HCT116 (cell line): ENCODE measurements at regions not wholly inside any gene's neighbourhood (a gene's known extent, or its start where the extent isn't known, plus 50 kb on each side); places are given as distances from the start of the nearest gene placed in this dataset.

Source experiments
- ATAC-seq: fragments of 200-7000 bp; cut with Tn5 transposase; 2 replicates; pipeline ENCODE4 v1.9.1; 2020; ENCODE audit warnings: mild to moderate bottlenecking, moderate library complexity
- BruUV-seq: library from RNA; stranded (reverse); fragments of 400-500 nt; replicated peaks from 2 replicates; lab custom pipeline; 2021; lab: Mats Ljungman, UMichigan
- CTCF ChIA-PET: fragments of 300-600 bp; sonication (Branson Sonifier 250); formaldehyde crosslinking; loops from one replicate; lab custom pipeline; 2021; ENCODE audit warnings: antibody characterized with exemption; lab: Charles Lee
- POLR2A ChIA-PET: fragments of 300-600, 350-600 bp; sonication (Branson Sonifier 250); formaldehyde crosslinking; loops from one replicate; lab custom pipeline; 2021; ENCODE audit warnings: antibody characterized with exemption; lab: Charles Lee
- RAD21 ChIA-PET, 2 experiments: fragments of 300-600 bp; sonication (Branson Sonifier 250); formaldehyde crosslinking; loops; one replicate each; lab custom pipeline; 2023; ENCODE audit warnings: low total read pairs in 2 of 2; ENCODE audit not compliant: uncharacterized antibody in 2 of 2, unreplicated experiment in 2 of 2, low non-redundant PET in 1 of 2; lab: Charles Lee
- DNase-seq: peaks from one replicate; pipeline ENCODE4 v3.0.0-alpha.2; 2010; ENCODE audit warnings: low read depth, low spot score
- H2AFZ ChIP-seq: fragments of 200-600 bp; shearing (Covaris generic), sonication (generic); 2 replicates; pipeline ENCODE4 v1.6.1; 2017; ENCODE audit warnings: low read depth, mixed run types, mixed read lengths, antibody characterized with exemption, low read length; ENCODE audit not compliant: poor library complexity, severe bottlenecking
- H3K27ac ChIP-seq: 2 replicates; pipeline ENCODE4 v1.5.1; 2012; ENCODE audit warnings: low read depth, low read length
- H3K27me3 ChIP-seq: fragments of 200-600 bp; sonication (generic); 2 replicates; pipeline ENCODE4 v1.6.1; 2016; ENCODE audit warnings: mixed run types, low read length, mixed read lengths; ENCODE audit not compliant: insufficient read depth
- H3K36me3 ChIP-seq, 2 experiments: fragments of 200-500 bp in 1 of 2; fragments of 200-600 bp in 1 of 2; sonication (Bioruptor generic) in 1 of 2; sonication (generic) in 1 of 2; 2 replicates each; pipeline versions ENCODE4 v1.5.1 to v1.6.1; 2014 to 2016; ENCODE audit warnings: low read length in 2 of 2, inconsistent platforms in 1 of 2, mixed read lengths in 1 of 2, mixed run types in 1 of 2; ENCODE audit not compliant: insufficient read depth in 2 of 2, control insufficient read depth in 1 of 2
- H3K4me1 ChIP-seq, 2 experiments: fragments of 200-600 bp in 1 of 2; sonication (generic) in 1 of 2; 2 replicates each; pipeline versions ENCODE4 v1.5.1 to v1.6.1; 2012 to 2017; ENCODE audit warnings: low read length in 2 of 2, inconsistent platforms in 1 of 2, mild to moderate bottlenecking in 1 of 2, mixed read lengths in 1 of 2, mixed run types in 1 of 2, moderate library complexity in 1 of 2; ENCODE audit not compliant: insufficient read depth in 2 of 2, control insufficient read depth in 1 of 2
- H3K4me2 ChIP-seq: fragments of 200-600 bp; sonication (generic); 2 replicates; pipeline ENCODE4 v1.6.1; 2017; ENCODE audit warnings: mixed run types, low read length, mixed read lengths
- H3K4me3 ChIP-seq, 2 experiments: fragments of 200-600 bp in 1 of 2; sonication (generic) in 1 of 2; replicated peaks in 1 of 2; 2 replicates each; pipeline ENCODE4 v1.5.1; 2011 to 2016; ENCODE audit warnings: low read length in 2 of 2, control low read depth in 1 of 2, low read depth in 1 of 2, mild to moderate bottlenecking in 1 of 2, mixed read lengths in 1 of 2, mixed run types in 1 of 2
- H3K79me2 ChIP-seq: fragments of 200-600 bp; sonication (generic); 2 replicates; pipeline ENCODE4 v1.6.1; 2017; ENCODE audit warnings: mild to moderate bottlenecking, mixed run types, low read length, moderate library complexity, mixed read lengths; ENCODE audit not compliant: insufficient read depth
- H3K9ac ChIP-seq: fragments of 200-600 bp; sonication (generic); 2 replicates; pipeline ENCODE4 v1.6.1; 2016; ENCODE audit warnings: low read length, mixed read lengths
- H3K9me2 ChIP-seq: fragments of 200-600 bp; sonication (generic), shearing (Covaris generic); 2 replicates; pipeline ENCODE4 v1.6.1; 2017; ENCODE audit warnings: mixed run types, mild to moderate bottlenecking, moderate library complexity; ENCODE audit not compliant: insufficient read depth
- H3K9me3 ChIP-seq, 2 experiments: fragments of 200-500 bp in 1 of 2; fragments of 200-600 bp in 1 of 2; sonication (Bioruptor generic) in 1 of 2; sonication (generic) in 1 of 2; 2 replicates each; pipeline ENCODE4 v1.6.1; 2014 to 2017; ENCODE audit warnings: low read length in 2 of 2, mixed read lengths in 2 of 2, inconsistent platforms in 1 of 2, low read depth in 1 of 2, mild to moderate bottlenecking in 1 of 2, mixed run types in 1 of 2, moderate library complexity in 1 of 2; ENCODE audit not compliant: control insufficient read depth in 1 of 2, insufficient read depth in 1 of 2
- H4K20me1 ChIP-seq: fragments of 200-600 bp; sonication (generic), shearing (Covaris generic); 2 replicates; pipeline ENCODE4 v1.6.1; 2017; ENCODE audit warnings: mixed run types, mild to moderate bottlenecking, moderate library complexity; ENCODE audit not compliant: insufficient read depth
- CBX3 ChIP-seq: IDR thresholded peaks from 2 replicates; pipeline ENCODE4 v1.6.1; 2012; ENCODE audit warnings: low read depth
- CEBPB ChIP-seq: IDR thresholded peaks from 2 replicates; pipeline ENCODE4 v1.6.1; 2012; ENCODE audit warnings: low read depth
- CTCF ChIP-seq, 3 experiments: fragments of 200-600 bp in 1 of 3; sonication (generic) in 1 of 3; IDR thresholded peaks in 2 of 3; conservative IDR thresholded peaks in 1 of 3; 2 replicates each; pipeline ENCODE4 v1.5.1; 2012 to 2017; ENCODE audit warnings: low read depth in 2 of 3, low read length in 2 of 3, antibody characterized with exemption in 1 of 3, borderline replicate concordance in 1 of 3, control low read depth in 1 of 3, mild to moderate bottlenecking in 1 of 3, mixed read lengths in 1 of 3, mixed run types in 1 of 3, moderate library complexity in 1 of 3; ENCODE audit not compliant: insufficient read depth in 1 of 3
- EZH2 ChIP-seq: fragments of 200-600 bp; sonication (generic); IDR thresholded peaks from 2 replicates; pipeline ENCODE4 v1.6.1; 2017; ENCODE audit warnings: antibody characterized with exemption, mixed run types
- EZH2phosphoT487 ChIP-seq: fragments of 200-600 bp; IDR thresholded peaks from 2 replicates; pipeline ENCODE4 v1.6.1; 2018; ENCODE audit warnings: antibody characterized with exemption, borderline replicate concordance
- MAX ChIP-seq: IDR thresholded peaks from 2 replicates; pipeline ENCODE4 v1.6.1; 2012
- POLR2A ChIP-seq: IDR thresholded peaks from 2 replicates; pipeline ENCODE4 v1.7.0; 2011; ENCODE audit warnings: borderline replicate concordance; ENCODE audit not compliant: insufficient read depth, insufficient read length; ENCODE audit errors: extremely low read depth
- POLR2AphosphoS5 ChIP-seq: IDR thresholded peaks from 2 replicates; pipeline ENCODE4 v1.6.1; 2011; ENCODE audit warnings: mild to moderate bottlenecking, low read depth, low read length, moderate library complexity
- RAD21 ChIP-seq: IDR thresholded peaks from 2 replicates; pipeline ENCODE4 v1.6.1; 2012; ENCODE audit warnings: low read depth, mild to moderate bottlenecking
- SIN3A ChIP-seq: IDR thresholded peaks from 2 replicates; pipeline ENCODE4 v1.6.1; 2012; ENCODE audit warnings: low read depth
- SRF ChIP-seq: IDR thresholded peaks from 2 replicates; pipeline ENCODE4 v1.6.1; 2012; ENCODE audit warnings: low read depth
- TCF7L2 ChIP-seq: IDR thresholded peaks from 2 replicates; pipeline ENCODE4 v1.7.0; 2011; ENCODE audit warnings: borderline replicate concordance, inconsistent platforms; ENCODE audit not compliant: insufficient read depth, insufficient read length; ENCODE audit errors: extremely low read depth
- ZBTB33 ChIP-seq: IDR thresholded peaks from 2 replicates; pipeline ENCODE4 v1.6.1; 2011; ENCODE audit warnings: mild to moderate bottlenecking, low read length, moderate library complexity; ENCODE audit not compliant: insufficient replicate concordance; ENCODE audit errors: extremely low read depth
- intact Hi-C: fragments of 100-400 bp; cut with micrococcal nuclease; formaldehyde crosslinking; loops from 2 replicates; pipeline ENCODE4 v1.10.0; 2022

- no TSS peak for BruUV-seq
Observed at GRCh38 chr1:99525331-99525730, 120.6 kb upstream of the PALMD start.

More at GRCh38 chr1:99525331-99525730, 120.6 kb upstream of the PALMD start:
- Histone ChIP-seq H3K9me2 (no peaks in the 10 kb centered on the region), H3K4me1 (no peaks in the 10 kb centered on the region), H3K4me3 (no peak overlapping the region), H3K27ac (no peak overlapping the region), H2AFZ (no peak overlapping the region), H3K9me3 (no peaks in the 10 kb centered on the region), H3K36me3 (no peaks in the 10 kb centered on the region), H4K20me1 (no peaks in the 10 kb centered on the region), H3K9ac (no peak overlapping the region), H3K79me2 (no peaks in the 10 kb centered on the region), H3K4me2 (no peak overlapping the region), H3K27me3 (no peaks in the 10 kb centered on the region)
- no peak for TF ChIP-seq POLR2A
- no peak for TF ChIP-seq SIN3A
- TF ChIP-seq POLR2AphosphoS5, result no peak
- no peak for TF ChIP-seq CTCF (IDR thresholded peaks at IDR 0.05 in 2 of 3, conservative IDR thresholded peaks at IDR 0.05 in 1 of 3; ENCODE audit: borderline replicate concordance in 1 of 3, insufficient read depth in 1 of 3, low read depth in 2 of 3, low read length in 2 of 3)
- TF ChIP-seq SRF, result no peak
- TF ChIP-seq EZH2phosphoT487, result no peak
- TF ChIP-seq CEBPB, result no peak
- TF ChIP-seq EZH2, result no peak
- no peak for TF ChIP-seq RAD21
- TF ChIP-seq TCF7L2, result no peak
- TF ChIP-seq ZBTB33, result no peak
- TF ChIP-seq CBX3, result no peak
- no peak for TF ChIP-seq MAX
- ATAC-seq (no peak), DNase-seq (no peak)
- ChIA-PET RAD21 (no interaction called here), CTCF (interaction anchor here (1.0 to 1.1 kb wide), 2 partner anchors 11 to 160 kb away, joined by 3 to 4 read pairs; no protein-coding TSS in a partner anchor), POLR2A (no interaction called here)
- intact Hi-C loops, result no loop called here
